CD14-positive monocyte (primary cell): ENCODE measurements at regions not wholly inside any gene's neighbourhood (a gene's known extent, or its start where the extent isn't known, plus 50 kb on each side); places are given as distances from the start of the nearest gene placed in this dataset.

Experiments used
- DNase-seq, 3 donors: peaks; one replicate each; pipeline ENCODE4 v3.0.0-alpha.2; 2011 to 2022
- H2AFZ ChIP-seq: 2 replicates; pipeline ENCODE4 v1.6.0; 2012; ENCODE audit warnings: mild to moderate bottlenecking, low read depth, low read length, inconsistent platforms; ENCODE audit not compliant: insufficient read depth, poor library complexity, severe bottlenecking
- H3K27ac ChIP-seq, 2 donors: 1 replicate in 1 of 2; 2 replicates in 1 of 2; pipeline ENCODE4 v1.5.1; 2012 to 2013; ENCODE audit warnings: low read length in 2 of 2, control low read depth in 1 of 2, inconsistent platforms in 1 of 2, low read depth in 1 of 2, mild to moderate bottlenecking in 1 of 2
- H3K27me3 ChIP-seq, 2 donors: one replicate each; pipeline versions ENCODE4 v1.6.0 to v1.6.1; 2011 to 2013; ENCODE audit warnings: low read length in 2 of 2; ENCODE audit not compliant: control insufficient read depth in 2 of 2, insufficient read depth in 2 of 2
- H3K36me3 ChIP-seq, 2 donors: replicated peaks in 1 of 2; 1 replicate in 1 of 2; 2 replicates in 1 of 2; pipeline versions ENCODE4 v1.5.1 to v1.6.1; 2012 to 2013; ENCODE audit warnings: low read length in 2 of 2, control low read depth in 1 of 2, inconsistent platforms in 1 of 2, mild to moderate bottlenecking in 1 of 2; ENCODE audit not compliant: insufficient read depth in 2 of 2, control insufficient read depth in 1 of 2
- H3K4me1 ChIP-seq, 2 donors: 1 replicate in 1 of 2; 2 replicates in 1 of 2; pipeline versions ENCODE4 v1.5.1 to v1.6.1; 2012 to 2013; ENCODE audit warnings: low read length in 2 of 2, control low read depth in 1 of 2, inconsistent platforms in 1 of 2, mild to moderate bottlenecking in 1 of 2, moderate library complexity in 1 of 2; ENCODE audit not compliant: insufficient read depth in 2 of 2, control insufficient read depth in 1 of 2
- H3K4me2 ChIP-seq: replicated peaks from 2 replicates; pipeline ENCODE3; 2012; ENCODE audit warnings: low read length, moderate library complexity, mild to moderate bottlenecking; ENCODE audit not compliant: poor library complexity, severe bottlenecking; ENCODE audit errors: extremely low read depth
- H3K4me3 ChIP-seq, 3 experiments: fragments of 200-600 bp in 1 of 3; sonication (generic) in 1 of 3; replicated peaks in 1 of 3; 1 replicate in 2 of 3; 2 replicates in 1 of 3; pipeline ENCODE4 v1.5.1; 2011 to 2013; ENCODE audit warnings: low read length in 3 of 3, mild to moderate bottlenecking in 3 of 3, control low read depth in 2 of 3, low read depth in 2 of 3, inconsistent platforms in 1 of 3, moderate library complexity in 1 of 3
- H3K79me2 ChIP-seq: 2 replicates; pipeline ENCODE4 v1.6.0; 2012; ENCODE audit warnings: mild to moderate bottlenecking, control low read depth, inconsistent platforms, low read length, moderate library complexity; ENCODE audit not compliant: insufficient read depth
- H3K9ac ChIP-seq: 2 replicates; pipeline ENCODE4 v1.6.0; 2017; ENCODE audit warnings: low read length, mild to moderate bottlenecking; ENCODE audit not compliant: insufficient read depth, poor library complexity, severe bottlenecking
- H3K9me3 ChIP-seq, 2 donors: replicated peaks in 1 of 2; 1 replicate in 1 of 2; 2 replicates in 1 of 2; pipeline versions ENCODE4 v1.5.1 to v1.6.1; 2012 to 2013; ENCODE audit warnings: low read length in 2 of 2, control low read depth in 1 of 2; ENCODE audit not compliant: control insufficient read depth in 1 of 2, insufficient read depth in 1 of 2
- H4K20me1 ChIP-seq: 2 replicates; pipeline ENCODE4 v1.6.0; 2012; ENCODE audit warnings: mild to moderate bottlenecking, low read length, control low read depth, moderate library complexity; ENCODE audit not compliant: insufficient read depth
- H3K27ac Mint-ChIP-seq, 7 donors: one replicate each; pipeline ENCODE4 v1.8.0; 2020; ENCODE audit warnings: mild to moderate bottlenecking in 7 of 7, mixed read lengths in 7 of 7, moderate library complexity in 6 of 7, inconsistent platforms in 2 of 7
- H3K27me3 Mint-ChIP-seq, 3 donors: one replicate each; pipeline ENCODE4 v1.8.0; 2021 to 2022; ENCODE audit warnings: low read depth in 3 of 3, mild to moderate bottlenecking in 3 of 3, mixed read lengths in 3 of 3, moderate library complexity in 3 of 3, inconsistent platforms in 1 of 3
- H3K36me3 Mint-ChIP-seq, 2 donors: one replicate each; pipeline ENCODE4 v1.8.0; 2020; ENCODE audit warnings: mixed read lengths in 2 of 2, inconsistent platforms in 1 of 2, mild to moderate bottlenecking in 1 of 2
- H3K4me1 Mint-ChIP-seq: one replicate; pipeline ENCODE4 v1.8.0; 2020; ENCODE audit warnings: mild to moderate bottlenecking, mixed read lengths
- H3K4me3 Mint-ChIP-seq, 2 donors: one replicate each; pipeline ENCODE4 v1.8.0; 2020; ENCODE audit warnings: mild to moderate bottlenecking in 2 of 2, mixed read lengths in 2 of 2, moderate library complexity in 1 of 2
- H3K9me3 Mint-ChIP-seq, 7 donors: one replicate each; pipeline ENCODE4 v1.8.0; 2020 to 2022; ENCODE audit warnings: mixed read lengths in 7 of 7, mild to moderate bottlenecking in 6 of 7, moderate library complexity in 6 of 7, inconsistent platforms in 2 of 7
- CTCF ChIP-seq: fragments of 200-600 bp; IDR thresholded peaks from one replicate; pipeline ENCODE4 v1.8.0; 2022; ENCODE audit warnings: antibody characterized with exemption, mild to moderate bottlenecking
- WGBS: methylation state at CpG from one replicate; pipeline ENCODE4 v1.1.5; 2013; ENCODE audit warnings: missing lambda C conversion rate; ENCODE audit not compliant: insufficient coverage; 5-methylcytosine and 5-hydroxymethylcytosine counted together
- intact Hi-C, 2 donors: fragments of 100-400 bp; cut with micrococcal nuclease; formaldehyde crosslinking; loops; one replicate each; pipeline versions ENCODE4 v1.15.0 to v1.15.1; 2023

- WGBS, result no CpG with 5 or more reads among the region's 2 CpGs
- peaks cover 10% of the 10 kb centered on the region for H3K4me1 Mint-ChIP-seq
- peaks cover 0 to 5% (median 1%) of the 10 kb centered on the region in 7 donors for H3K9me3 Mint-ChIP-seq
Observed at GRCh38 chr5:89537800-89538199, 654.8 kb upstream of the MEF2C start.

DNA sequence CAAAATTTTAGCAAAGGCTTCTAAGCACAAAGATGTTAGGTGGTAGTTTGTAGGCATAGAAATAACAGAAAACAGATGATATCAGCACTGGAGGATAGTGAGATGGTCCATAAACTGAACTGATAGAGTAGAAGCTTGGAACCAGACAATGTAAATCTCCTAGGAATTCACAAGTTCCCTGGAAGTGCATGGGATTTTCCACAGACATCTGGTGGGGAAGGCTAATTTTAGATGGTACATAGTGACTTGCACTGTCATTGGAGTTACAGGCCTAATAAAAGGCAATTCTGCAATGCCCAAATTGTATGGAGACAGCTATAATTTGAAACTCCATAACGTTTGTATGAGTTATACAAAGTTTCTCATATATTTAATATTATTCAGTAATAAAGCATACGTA is 653.0 kb upstream of the MEF2C start:
- no peaks in the 10 kb centered on the region for H3K27me3 ChIP-seq
- no peak overlapping the region for H3K9ac ChIP-seq
- Mint-ChIP-seq H3K27ac (no peak overlapping the region), H3K27me3 (peaks cover 0 to 1% (median 0%) of the 10 kb centered on the region in 3 donors), H3K4me1 (peaks cover 10% of the 10 kb centered on the region), H3K9me3 (peaks cover 0 to 5% (median 1%) of the 10 kb centered on the region in 7 donors), H3K36me3 (no peaks in the 10 kb centered on the region), H3K4me3 (no peak overlapping the region)
- TF ChIP-seq CTCF, result no peak
- no peak overlapping the region for H3K27ac ChIP-seq
- no peak overlapping the region for H2AFZ ChIP-seq
- no CpG with 5 or more reads among the region's 2 CpGs for WGBS
- H3K4me2 ChIP-seq, result no peak overlapping the region
- no peaks in the 10 kb centered on the region for H3K36me3 ChIP-seq
- intact Hi-C loops, result no loop called here
- H3K9me3 ChIP-seq, result no peaks in the 10 kb centered on the region
- DNase-seq, result no peak
- H3K79me2 ChIP-seq, result no peaks in the 10 kb centered on the region
- H3K4me3 ChIP-seq, result no peak overlapping the region
- H3K4me1 ChIP-seq, result peaks cover 0 to 7% of the 10 kb centered on the region in 2 donors
- no peaks in the 10 kb centered on the region for H4K20me1 ChIP-seq

More at GRCh38 chr5:89537800-89538199, 654.8 kb upstream of the MEF2C start:
- Histone ChIP-seq H3K27ac (no peak overlapping the region), H3K4me3 (no peak overlapping the region), H3K79me2 (no peaks in the 10 kb centered on the region), H3K36me3 (no peaks in the 10 kb centered on the region), H3K4me2 (no peak overlapping the region), H4K20me1 (no peaks in the 10 kb centered on the region), H3K9ac (no peak overlapping the region), H2AFZ (no peak overlapping the region), H3K27me3 (no peaks in the 10 kb centered on the region), H3K4me1 (peaks cover 0 to 7% of the 10 kb centered on the region in 2 donors), H3K9me3 (no peaks in the 10 kb centered on the region)
- no peaks in the 10 kb centered on the region for H3K36me3 Mint-ChIP-seq
- DNase-seq, result no peak
- intact Hi-C loops, result no loop called here
- H3K27ac Mint-ChIP-seq, result no peak overlapping the region
- peaks cover 0 to 1% (median 0%) of the 10 kb centered on the region in 3 donors for H3K27me3 Mint-ChIP-seq
- no peak for TF ChIP-seq CTCF
- no peak overlapping the region for H3K4me3 Mint-ChIP-seq
